Smooth muscle cell (in vitro differentiated cells): ENCODE measurements at regions not wholly inside any gene's neighbourhood (a gene's known extent, or its start where the extent isn't known, plus 50 kb on each side); places are given as distances from the start of the nearest gene placed in this dataset.

Experiments
- DNase-seq: peaks from one replicate; lab custom pipeline; 2025; ENCODE audit not compliant: unreplicated experiment; lab: John Stamatoyannopoulos, UW
- H2AFZ ChIP-seq: fragments of 200-600 bp; sonication (generic); 2 replicates; pipeline ENCODE4 v1.6.0; 2016; ENCODE audit warnings: antibody characterized with exemption, low read depth, mild to moderate bottlenecking
- H3F3A ChIP-seq: fragments of 200-600 bp; sonication (generic); 2 replicates; pipeline ENCODE4 v1.6.0; 2017; ENCODE audit warnings: antibody characterized with exemption, low read depth
- H3K27ac ChIP-seq: fragments of 200-600 bp; sonication (generic); 2 replicates; pipeline ENCODE4 v1.5.1; 2016; ENCODE audit warnings: low read depth, mild to moderate bottlenecking
- H3K27me3 ChIP-seq: fragments of 200-600 bp; sonication (generic); 2 replicates; pipeline ENCODE4 v1.6.1; 2016; ENCODE audit warnings: low read depth, mild to moderate bottlenecking
- H3K36me3 ChIP-seq: fragments of 200-600 bp; sonication (generic); 2 replicates; pipeline ENCODE4 v1.5.1; 2016; ENCODE audit warnings: low read depth
- H3K4me1 ChIP-seq: fragments of 200-600 bp; sonication (generic); 2 replicates; pipeline ENCODE4 v1.5.1; 2016; ENCODE audit warnings: low read depth
- H3K4me2 ChIP-seq: fragments of 200-600 bp; sonication (generic); 2 replicates; pipeline ENCODE4 v1.6.0; 2016; ENCODE audit warnings: mild to moderate bottlenecking
- H3K4me3 ChIP-seq: fragments of 200-600 bp; sonication (generic); 2 replicates; pipeline ENCODE4 v1.5.1; 2016; ENCODE audit warnings: mild to moderate bottlenecking
- H3K79me2 ChIP-seq: fragments of 200-600 bp; sonication (generic); 2 replicates; pipeline ENCODE4 v1.6.0; 2016; ENCODE audit warnings: low read depth, mild to moderate bottlenecking
- H3K9ac ChIP-seq: fragments of 200-600 bp; sonication (generic); 2 replicates; pipeline ENCODE4 v1.6.0; 2016; ENCODE audit warnings: low read depth
- H3K9me3 ChIP-seq: fragments of 200-600 bp; sonication (generic); replicated peaks from 2 replicates; pipeline ENCODE4 v1.5.1; 2016; ENCODE audit warnings: low read depth
- H4K20me1 ChIP-seq: fragments of 200-600 bp; sonication (generic); 2 replicates; pipeline ENCODE4 v1.6.0; 2016; ENCODE audit warnings: low read depth
- WGBS: methylation state at CpG from one replicate; pipeline ENCODE4 v1.1.7; 2016; ENCODE audit warnings: low lambda C conversion rate; 5-methylcytosine and 5-hydroxymethylcytosine counted together
- TF ChIP-seq, protein P1 (sequence below): fragments of 200-600 bp; sonication (generic); IDR thresholded peaks from 2 replicates; pipeline ENCODE4 v1.5.1; 2017; ENCODE audit warnings: borderline replicate concordance, mild to moderate bottlenecking, antibody characterized with exemption; ENCODE audit not compliant: insufficient read depth, poor library complexity, severe bottlenecking

DNA sequence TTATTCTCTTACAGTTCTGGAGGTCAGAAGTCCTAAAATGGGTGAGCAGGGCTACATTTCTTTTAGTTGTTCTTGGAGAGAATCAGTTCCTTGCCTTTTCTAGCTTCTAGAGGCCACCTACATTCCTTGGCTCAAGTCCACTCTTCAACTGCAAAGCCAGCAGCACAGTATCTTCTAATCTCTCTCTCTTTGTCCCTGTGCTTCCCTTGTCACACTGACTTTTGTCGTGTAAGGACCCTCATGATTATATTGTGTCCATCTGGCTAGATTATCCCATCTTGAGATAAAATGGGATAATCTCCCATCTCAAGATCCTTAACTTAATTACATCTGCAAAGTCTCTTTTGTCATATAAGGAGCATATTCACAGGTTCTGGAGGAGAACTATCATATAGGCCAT, 359.0 kb downstream of the ADRA2A start:
- DNase-seq: no peak
- Histone ChIP-seq H3K4me1 (no peaks in the 10 kb centered on the region), H3K4me2 (no peak overlapping the region), H3K9me3 (no peaks in the 10 kb centered on the region), H3K4me3 (no peak overlapping the region), H3K27me3 (no peaks in the 10 kb centered on the region), H4K20me1 (no peaks in the 10 kb centered on the region), H3K79me2 (no peaks in the 10 kb centered on the region), H3K36me3 (no peaks in the 10 kb centered on the region), H2AFZ (no peak overlapping the region), H3F3A (no peaks in the 10 kb centered on the region), H3K9ac (no peak overlapping the region), H3K27ac (no peak overlapping the region)
- TF ChIP-seq, protein P1, sequence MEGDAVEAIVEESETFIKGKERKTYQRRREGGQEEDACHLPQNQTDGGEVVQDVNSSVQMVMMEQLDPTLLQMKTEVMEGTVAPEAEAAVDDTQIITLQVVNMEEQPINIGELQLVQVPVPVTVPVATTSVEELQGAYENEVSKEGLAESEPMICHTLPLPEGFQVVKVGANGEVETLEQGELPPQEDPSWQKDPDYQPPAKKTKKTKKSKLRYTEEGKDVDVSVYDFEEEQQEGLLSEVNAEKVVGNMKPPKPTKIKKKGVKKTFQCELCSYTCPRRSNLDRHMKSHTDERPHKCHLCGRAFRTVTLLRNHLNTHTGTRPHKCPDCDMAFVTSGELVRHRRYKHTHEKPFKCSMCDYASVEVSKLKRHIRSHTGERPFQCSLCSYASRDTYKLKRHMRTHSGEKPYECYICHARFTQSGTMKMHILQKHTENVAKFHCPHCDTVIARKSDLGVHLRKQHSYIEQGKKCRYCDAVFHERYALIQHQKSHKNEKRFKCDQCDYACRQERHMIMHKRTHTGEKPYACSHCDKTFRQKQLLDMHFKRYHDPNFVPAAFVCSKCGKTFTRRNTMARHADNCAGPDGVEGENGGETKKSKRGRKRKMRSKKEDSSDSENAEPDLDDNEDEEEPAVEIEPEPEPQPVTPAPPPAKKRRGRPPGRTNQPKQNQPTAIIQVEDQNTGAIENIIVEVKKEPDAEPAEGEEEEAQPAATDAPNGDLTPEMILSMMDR: no peak
- 71% methylated on average over 1 of the region's 1 CpG for WGBS

DNA sequence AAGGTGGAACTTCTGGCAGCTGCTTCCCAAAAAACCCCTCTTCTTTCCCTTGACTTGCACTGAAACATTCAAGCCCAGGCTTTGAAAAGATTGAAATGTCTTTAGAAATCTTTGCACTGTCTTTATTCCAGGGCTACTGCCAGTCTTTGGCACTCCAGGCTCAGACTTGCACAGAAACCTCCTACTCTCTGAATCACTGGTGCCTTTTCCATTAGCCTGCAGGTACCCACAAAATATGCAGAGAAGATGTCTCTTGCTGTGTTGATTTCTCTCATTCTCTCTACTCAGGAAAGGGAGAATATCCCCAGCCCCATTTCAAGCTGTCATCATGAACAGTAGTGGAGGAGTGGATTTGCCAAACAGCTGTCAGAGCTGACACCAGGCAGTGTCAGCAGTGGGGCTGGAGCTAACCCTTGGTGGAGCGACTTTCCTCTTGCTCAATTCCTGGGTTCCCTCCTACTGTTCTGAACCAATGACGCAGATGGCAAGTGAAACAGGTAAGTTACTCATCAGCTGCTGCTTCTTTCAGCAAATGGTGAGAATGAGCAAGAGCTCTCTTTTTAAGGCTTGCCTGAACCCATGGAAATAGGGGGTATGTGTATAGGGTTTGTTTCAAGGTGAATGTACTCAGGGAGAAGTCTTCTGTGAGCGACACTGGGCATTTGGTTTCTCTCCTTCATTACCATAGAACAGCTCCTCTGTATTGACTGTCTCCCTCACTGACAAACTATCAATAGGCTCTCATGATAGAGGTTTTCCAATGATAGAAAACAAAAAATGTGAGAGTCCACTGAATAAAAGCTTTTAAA, 362.4 kb downstream of the ADRA2A start:
- Histone ChIP-seq H3K4me2 (no peak overlapping the region), H3K27me3 (no peaks in the 10 kb centered on the region), H3K27ac (no peak overlapping the region), H3K36me3 (no peaks in the 10 kb centered on the region), H3F3A (no peaks in the 10 kb centered on the region), H3K9me3 (no peaks in the 10 kb centered on the region), H2AFZ (no peak overlapping the region), H3K9ac (no peak overlapping the region), H4K20me1 (no peaks in the 10 kb centered on the region), H3K4me1 (no peaks in the 10 kb centered on the region), H3K4me3 (no peak overlapping the region), H3K79me2 (no peaks in the 10 kb centered on the region)
- no peak for DNase-seq
- 91% methylated on average over 3 of the region's 3 CpGs for WGBS
- TF ChIP-seq, protein P1: no peak

DNA sequence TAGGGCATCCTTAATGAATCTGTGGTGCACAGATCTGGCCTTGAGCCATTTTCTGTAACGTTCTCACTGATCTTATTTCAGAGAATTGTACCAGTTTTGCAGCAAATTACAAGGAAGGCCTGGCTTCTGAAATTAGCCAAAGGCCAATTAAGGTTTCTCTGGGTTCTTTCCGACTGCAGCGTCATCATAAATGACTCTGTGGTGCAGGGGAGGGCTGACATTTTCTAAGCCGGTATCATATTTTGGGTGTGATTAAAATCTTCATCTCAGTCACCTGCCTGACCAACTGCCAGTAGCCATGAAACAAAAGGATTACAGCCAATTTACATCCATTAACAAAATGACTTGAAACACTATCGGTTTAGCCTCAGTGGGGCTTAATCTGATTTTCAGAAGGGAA, 363.7 kb downstream of the ADRA2A start:
- Histone ChIP-seq H3K27me3 (no peaks in the 10 kb centered on the region), H3K4me2 (no peak overlapping the region), H3K27ac (no peak overlapping the region), H3K4me3 (no peak overlapping the region), H3F3A (no peaks in the 10 kb centered on the region), H3K36me3 (no peaks in the 10 kb centered on the region), H3K9me3 (no peaks in the 10 kb centered on the region), H2AFZ (no peak overlapping the region), H3K79me2 (no peaks in the 10 kb centered on the region), H4K20me1 (no peaks in the 10 kb centered on the region), H3K4me1 (no peaks in the 10 kb centered on the region), H3K9ac (no peak overlapping the region)
- 83% methylated on average over 5 of the region's 5 CpGs for WGBS
- no peak for DNase-seq
- TF ChIP-seq, protein P1: no peak

DNA sequence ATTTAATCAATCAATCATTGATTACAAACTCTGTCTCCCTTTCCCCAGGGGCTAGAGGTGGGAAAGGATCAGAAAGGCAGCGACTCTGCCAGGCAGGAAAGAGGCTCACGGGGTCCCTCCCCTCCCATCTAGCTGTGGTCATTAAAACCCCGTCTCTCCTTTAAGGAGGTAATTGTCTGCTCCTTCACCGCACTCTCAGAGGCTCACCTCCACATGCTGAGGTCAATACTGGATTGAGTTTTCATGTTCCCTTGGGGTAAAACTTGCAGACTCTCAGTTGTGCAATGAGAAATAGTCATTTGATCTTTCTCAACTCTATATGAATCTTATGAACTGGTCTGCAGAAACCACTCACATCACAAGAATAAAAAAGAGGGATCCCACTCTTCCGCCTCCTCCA, 368.8 kb downstream of the ADRA2A start:
- Histone ChIP-seq H3K27me3 (no peaks in the 10 kb centered on the region), H3F3A (no peaks in the 10 kb centered on the region), H3K27ac (no peak overlapping the region), H3K4me3 (no peak overlapping the region), H3K9ac (no peak overlapping the region), H3K4me1 (no peaks in the 10 kb centered on the region), H2AFZ (no peak overlapping the region), H3K79me2 (no peaks in the 10 kb centered on the region), H4K20me1 (no peaks in the 10 kb centered on the region), H3K36me3 (no peaks in the 10 kb centered on the region), H3K4me2 (no peak overlapping the region), H3K9me3 (no peaks in the 10 kb centered on the region)
- WGBS: 74% methylated on average over 5 of the region's 5 CpGs
- no peak for DNase-seq
- TF ChIP-seq, protein P1: no peak
